UCSD-AML1 (cell line): ENCODE measurements at regions not wholly inside any gene's neighbourhood (a gene's known extent, or its start where the extent isn't known, plus 50 kb on each side); places are given as distances from the start of the nearest gene placed in this dataset.

Experiments used
- DNase-seq: peaks from one replicate; lab custom pipeline; 2025; ENCODE audit not compliant: unreplicated experiment; lab: John Stamatoyannopoulos, UW

GRCh38 chr16:86965331-86965730 is 351.9 kb downstream of the C16orf95 start:
- DNase-seq = no peak

- DNase-seq = no peak
These were observed 351.2 kb downstream of the C16orf95 start for GRCh38 chr16:86965840-86966550.

GRCh38 chr16:86966777-86967176 is 350.4 kb downstream of the C16orf95 start:
- DNase-seq = no peak

GRCh38 chr16:86968866-86969265 is 348.3 kb downstream of the C16orf95 start:
- no peak for DNase-seq

- DNase-seq = no peak
These were observed 347.5 kb downstream of the C16orf95 start for GRCh38 chr16:86969716-86970115.

GRCh38 chr16:86970279-86970678 is 346.9 kb downstream of the C16orf95 start:
- no peak for DNase-seq

- no peak for DNase-seq
These were observed 346.5 kb downstream of the C16orf95 start for GRCh38 chr16:86970726-86971125.

GRCh38 chr16:86971251-86971650 is 345.9 kb downstream of the C16orf95 start:
- DNase-seq = no peak

GRCh38 chr16:86974120-86974519 is 343.1 kb downstream of the C16orf95 start:
- DNase-seq = no peak

GRCh38 chr16:86975445-86975844 is 341.7 kb downstream of the C16orf95 start:
- DNase-seq = peak; percentile 23

GRCh38 chr16:86977076-86977676 is 340.0 kb downstream of the C16orf95 start:
- DNase-seq = no peak

- DNase-seq = peak; percentile 26
These were observed 338.7 kb downstream of the C16orf95 start for GRCh38 chr16:86978445-86979030.

GRCh38 chr16:86979061-86979460 is 338.1 kb downstream of the C16orf95 start:
- DNase-seq = no peak

- no peak for DNase-seq
These were observed 337.1 kb downstream of the C16orf95 start for GRCh38 chr16:86979984-86980553.

- no peak for DNase-seq
These were observed 336.5 kb downstream of the C16orf95 start for GRCh38 chr16:86980644-86981043.

GRCh38 chr16:86982347-86982596 is 334.9 kb downstream of the C16orf95 start:
- no peak for DNase-seq

GRCh38 chr16:86982912-86983311 is 334.3 kb downstream of the C16orf95 start:
- no peak for DNase-seq

- DNase-seq = no peak
These were observed 333.6 kb downstream of the C16orf95 start for GRCh38 chr16:86983621-86984020.

- no peak for DNase-seq
These were observed 332.8 kb downstream of the C16orf95 start for GRCh38 chr16:86984343-86984742.

GRCh38 chr16:86984991-86985647 is 332.1 kb downstream of the C16orf95 start:
- no peak for DNase-seq

GRCh38 chr16:86985648-86986015 is 331.6 kb downstream of the C16orf95 start:
- no peak for DNase-seq

GRCh38 chr16:86986136-86986535 is 331.1 kb downstream of the C16orf95 start:
- no peak for DNase-seq
